SK-N-SH treated with all-trans-retinoic acid at 6 μM for 48 hours (cell line): ENCODE measurements at regions not wholly inside any gene's neighbourhood (a gene's known extent, or its start where the extent isn't known, plus 50 kb on each side); places are given as distances from the start of the nearest gene placed in this dataset.

Source experiments
- ATAC-seq: fragments of 200-7000 bp; cut with Tn5 transposase; 3 replicates; pipeline ENCODE4 v1.9.1; 2020; ENCODE audit warnings: mild to moderate bottlenecking, moderate library complexity
- ARNTL ChIP-seq: fragments of 450-650 bp; formaldehyde crosslinking; IDR thresholded peaks from 2 replicates; pipeline ENCODE4 v1.5.0; 2020; ENCODE audit warnings: low read depth, mild to moderate bottlenecking, moderate library complexity, borderline replicate concordance
- BACH2 ChIP-seq: fragments of 250-450 bp; sonication (Bioruptor Pico); IDR thresholded peaks from 2 replicates; pipeline ENCODE4 v1.9.0; 2021; ENCODE audit warnings: mild to moderate bottlenecking, borderline replicate concordance
- CSDC2 ChIP-seq: fragments of 250-450 bp; sonication (Bioruptor Pico); IDR thresholded peaks from 2 replicates; pipeline ENCODE4 v1.5.0; 2020; ENCODE audit warnings: mild to moderate bottlenecking, moderate library complexity
- CSRNP3 ChIP-seq: fragments of 250-450 bp; sonication (Bioruptor Pico); IDR thresholded peaks from 2 replicates; pipeline ENCODE4 v1.5.1; 2021; ENCODE audit warnings: mild to moderate bottlenecking, moderate library complexity
- ESRRG ChIP-seq: fragments of 250-450 bp; sonication (Bioruptor Pico); IDR thresholded peaks from 2 replicates; pipeline ENCODE4 v1.6.1; 2021; ENCODE audit warnings: mild to moderate bottlenecking
- GLIS3 ChIP-seq: fragments of 250-450 bp; sonication (Bioruptor Pico); IDR thresholded peaks from 2 replicates; pipeline ENCODE4 v1.5.0; 2020; ENCODE audit warnings: mild to moderate bottlenecking, moderate library complexity
- ISL1 ChIP-seq: fragments of 250-450 bp; sonication (Bioruptor Pico); IDR thresholded peaks from 2 replicates; pipeline ENCODE4 v2.1.2; 2022; ENCODE audit warnings: mild to moderate bottlenecking, moderate library complexity
- OSR1 ChIP-seq: fragments of 250-450 bp; sonication (Bioruptor Pico); IDR thresholded peaks from 2 replicates; pipeline ENCODE4 v1.8.0; 2022; ENCODE audit warnings: moderate library complexity, mild to moderate bottlenecking, inconsistent platforms
- POU6F1 ChIP-seq: fragments of 250-450 bp; sonication (Bioruptor Pico); IDR thresholded peaks from 2 replicates; pipeline ENCODE4 v1.8.0; 2021; ENCODE audit warnings: low read depth, mild to moderate bottlenecking, moderate library complexity, borderline replicate concordance
- PPARA ChIP-seq: fragments of 250-450 bp; sonication (Bioruptor Pico); IDR thresholded peaks from 2 replicates; pipeline ENCODE4 v1.5.0; 2020; ENCODE audit warnings: mild to moderate bottlenecking, borderline replicate concordance
- SNAI2 ChIP-seq: fragments of 250-450 bp; sonication (Bioruptor Pico); IDR thresholded peaks from 2 replicates; pipeline ENCODE4 v1.5.0; 2020; ENCODE audit warnings: mild to moderate bottlenecking, moderate library complexity
- TCF4 ChIP-seq: fragments of 250-450 bp; sonication (Bioruptor Pico); IDR thresholded peaks from 2 replicates; pipeline ENCODE4 v1.8.0; 2021; ENCODE audit warnings: mild to moderate bottlenecking, moderate library complexity, borderline replicate concordance
- TOX ChIP-seq: fragments of 250-450 bp; sonication (Bioruptor Pico); IDR thresholded peaks from 2 replicates; pipeline ENCODE4 v1.8.0; 2021; ENCODE audit warnings: mild to moderate bottlenecking, moderate library complexity, borderline replicate concordance
- TSHZ2 ChIP-seq: fragments of 250-450 bp; sonication (Bioruptor Pico); IDR thresholded peaks from 2 replicates; pipeline ENCODE4 v1.5.0; 2020; ENCODE audit warnings: mild to moderate bottlenecking, moderate library complexity
- ZC3H10 ChIP-seq: fragments of 250-450 bp; sonication (Bioruptor Pico); IDR thresholded peaks from 2 replicates; pipeline ENCODE4 v1.5.1; 2021; ENCODE audit warnings: mild to moderate bottlenecking, moderate library complexity
- ZFP3 ChIP-seq: fragments of 250-450 bp; sonication (Bioruptor Pico); IDR thresholded peaks from 2 replicates; pipeline ENCODE4 v1.5.0; 2020; ENCODE audit warnings: mild to moderate bottlenecking, moderate library complexity
- ZFP30 ChIP-seq: fragments of 450-650 bp; formaldehyde crosslinking; IDR thresholded peaks from 2 replicates; pipeline ENCODE4 v1.5.0; 2022; ENCODE audit warnings: mild to moderate bottlenecking, moderate library complexity
- ZNF565 ChIP-seq: fragments of 450-650 bp; formaldehyde crosslinking; conservative IDR thresholded peaks from 2 replicates; pipeline ENCODE4 v1.5.0; 2020; ENCODE audit warnings: low read depth, mild to moderate bottlenecking, moderate library complexity
- ZNF70 ChIP-seq: fragments of 450-650 bp; formaldehyde crosslinking; IDR thresholded peaks from 2 replicates; pipeline ENCODE4 v1.5.0; 2020; ENCODE audit warnings: mild to moderate bottlenecking, moderate library complexity
- ZNF8 ChIP-seq: fragments of 450-650 bp; formaldehyde crosslinking; IDR thresholded peaks from 2 replicates; pipeline ENCODE4 v1.5.0; 2020; ENCODE audit warnings: mild to moderate bottlenecking, moderate library complexity

GRCh38 chr13:84080748-84081530, 198.7 kb upstream of the SLITRK1 start:
- TF ChIP-seq BACH2 (CRISPR knock-in tag) (no peak), ZC3H10 (no peak), CSDC2 (CRISPR knock-in tag) (no peak), ZNF565 (CRISPR knock-in tag) (no peak), ZNF8 (no peak), POU6F1 (CRISPR knock-in tag) (no peak), OSR1 (CRISPR knock-in tag) (no peak), ZNF70 (CRISPR knock-in tag) (no peak), ARNTL (CRISPR knock-in tag) (no peak), ESRRG (CRISPR knock-in tag) (no peak), ZFP3 (CRISPR knock-in tag) (no peak), CSRNP3 (CRISPR knock-in tag) (no peak), SNAI2 (CRISPR knock-in tag) (no peak), ZFP30 (CRISPR knock-in tag) (no peak), TSHZ2 (CRISPR knock-in tag) (no peak), TOX (CRISPR knock-in tag) (no peak), ISL1 (CRISPR knock-in tag) (no peak), GLIS3 (CRISPR knock-in tag) (no peak), PPARA (no peak), TCF4 (CRISPR knock-in tag) (no peak)
- no peak for ATAC-seq

- no peak for ATAC-seq
- TF ChIP-seq TCF4 (CRISPR knock-in tag), result no peak
- TF ChIP-seq ARNTL (CRISPR knock-in tag), result no peak
- TF ChIP-seq TSHZ2 (CRISPR knock-in tag), result no peak
- TF ChIP-seq PPARA, result no peak
- no peak for TF ChIP-seq CSDC2 (CRISPR knock-in tag)
- TF ChIP-seq GLIS3 (CRISPR knock-in tag), result no peak
- TF ChIP-seq POU6F1 (CRISPR knock-in tag), result no peak
- no peak for TF ChIP-seq ZFP3 (CRISPR knock-in tag)
- no peak for TF ChIP-seq BACH2 (CRISPR knock-in tag)
- TF ChIP-seq ZNF8, result no peak
- TF ChIP-seq TOX (CRISPR knock-in tag), result no peak
- no peak for TF ChIP-seq SNAI2 (CRISPR knock-in tag)
- TF ChIP-seq OSR1 (CRISPR knock-in tag), result no peak
Observed at GRCh38 chr13:84077271-84077670, 195.0 kb upstream of the SLITRK1 start.
